SK-N-MC (cell line): ENCODE measurements at regions not wholly inside any gene's neighbourhood (a gene's known extent, or its start where the extent isn't known, plus 50 kb on each side); places are given as distances from the start of the nearest gene placed in this dataset.

ENCODE experiments used
- EZH2 ChIP-seq: fragments of 200-600 bp; sonication (generic); IDR thresholded peaks from one replicate; pipeline ENCODE4 v1.6.1; 2017; ENCODE audit warnings: antibody characterized with exemption
- POLR2AphosphoS5 ChIP-seq: IDR thresholded peaks from 2 replicates; pipeline ENCODE4 v1.6.1; 2012; ENCODE audit warnings: mild to moderate bottlenecking, low read depth, low read length, borderline replicate concordance

DNA sequence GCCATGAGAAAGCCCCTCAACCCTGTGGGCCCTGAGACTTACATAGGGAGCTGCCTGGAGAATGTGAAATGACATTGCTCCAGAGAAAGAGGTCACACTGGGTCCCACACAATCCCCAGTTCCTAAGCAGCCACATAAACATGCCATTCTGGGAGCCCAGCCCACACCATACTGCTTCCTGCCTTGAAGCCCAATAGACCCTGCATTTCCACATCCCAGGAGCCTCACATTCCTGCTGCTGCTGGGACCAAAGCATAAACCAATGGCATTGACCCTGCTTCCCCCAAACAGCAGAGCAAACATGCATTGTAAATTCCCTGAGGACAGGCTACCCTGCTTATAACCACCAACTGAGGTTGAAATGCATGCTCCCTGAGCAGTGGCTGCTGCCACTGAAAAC is 1117.6 kb upstream of the SLC39A10 start:
- TF ChIP-seq EZH2 (no peak), POLR2AphosphoS5 (no peak)
